HCT116 (cell line): ENCODE measurements at regions not wholly inside any gene's neighbourhood (a gene's known extent, or its start where the extent isn't known, plus 50 kb on each side); places are given as distances from the start of the nearest gene placed in this dataset.

Experiments used
- ATAC-seq: fragments of 200-7000 bp; cut with Tn5 transposase; 2 replicates; pipeline ENCODE4 v1.9.1; 2020; ENCODE audit warnings: mild to moderate bottlenecking, moderate library complexity
- BruUV-seq: library from RNA; stranded (reverse); fragments of 400-500 nt; replicated peaks from 2 replicates; lab custom pipeline; 2021; lab: Mats Ljungman, UMichigan
- CTCF ChIA-PET: fragments of 300-600 bp; sonication (Branson Sonifier 250); formaldehyde crosslinking; loops from one replicate; lab custom pipeline; 2021; ENCODE audit warnings: antibody characterized with exemption; lab: Charles Lee
- POLR2A ChIA-PET: fragments of 300-600, 350-600 bp; sonication (Branson Sonifier 250); formaldehyde crosslinking; loops from one replicate; lab custom pipeline; 2021; ENCODE audit warnings: antibody characterized with exemption; lab: Charles Lee
- RAD21 ChIA-PET, 2 experiments: fragments of 300-600 bp; sonication (Branson Sonifier 250); formaldehyde crosslinking; loops; one replicate each; lab custom pipeline; 2023; ENCODE audit warnings: low total read pairs in 2 of 2; ENCODE audit not compliant: uncharacterized antibody in 2 of 2, unreplicated experiment in 2 of 2, low non-redundant PET in 1 of 2; lab: Charles Lee
- DNase-seq: peaks from one replicate; pipeline ENCODE4 v3.0.0-alpha.2; 2010; ENCODE audit warnings: low read depth, low spot score
- H2AFZ ChIP-seq: fragments of 200-600 bp; shearing (Covaris generic), sonication (generic); 2 replicates; pipeline ENCODE4 v1.6.1; 2017; ENCODE audit warnings: low read depth, mixed run types, mixed read lengths, antibody characterized with exemption, low read length; ENCODE audit not compliant: poor library complexity, severe bottlenecking
- H3K27ac ChIP-seq: 2 replicates; pipeline ENCODE4 v1.5.1; 2012; ENCODE audit warnings: low read depth, low read length
- H3K27me3 ChIP-seq: fragments of 200-600 bp; sonication (generic); 2 replicates; pipeline ENCODE4 v1.6.1; 2016; ENCODE audit warnings: mixed run types, low read length, mixed read lengths; ENCODE audit not compliant: insufficient read depth
- H3K36me3 ChIP-seq, 2 experiments: fragments of 200-500 bp in 1 of 2; fragments of 200-600 bp in 1 of 2; sonication (Bioruptor generic) in 1 of 2; sonication (generic) in 1 of 2; 2 replicates each; pipeline versions ENCODE4 v1.5.1 to v1.6.1; 2014 to 2016; ENCODE audit warnings: low read length in 2 of 2, inconsistent platforms in 1 of 2, mixed read lengths in 1 of 2, mixed run types in 1 of 2; ENCODE audit not compliant: insufficient read depth in 2 of 2, control insufficient read depth in 1 of 2
- H3K4me1 ChIP-seq, 2 experiments: fragments of 200-600 bp in 1 of 2; sonication (generic) in 1 of 2; 2 replicates each; pipeline versions ENCODE4 v1.5.1 to v1.6.1; 2012 to 2017; ENCODE audit warnings: low read length in 2 of 2, inconsistent platforms in 1 of 2, mild to moderate bottlenecking in 1 of 2, mixed read lengths in 1 of 2, mixed run types in 1 of 2, moderate library complexity in 1 of 2; ENCODE audit not compliant: insufficient read depth in 2 of 2, control insufficient read depth in 1 of 2
- H3K4me2 ChIP-seq: fragments of 200-600 bp; sonication (generic); 2 replicates; pipeline ENCODE4 v1.6.1; 2017; ENCODE audit warnings: mixed run types, low read length, mixed read lengths
- H3K4me3 ChIP-seq, 2 experiments: fragments of 200-600 bp in 1 of 2; sonication (generic) in 1 of 2; replicated peaks in 1 of 2; 2 replicates each; pipeline ENCODE4 v1.5.1; 2011 to 2016; ENCODE audit warnings: low read length in 2 of 2, control low read depth in 1 of 2, low read depth in 1 of 2, mild to moderate bottlenecking in 1 of 2, mixed read lengths in 1 of 2, mixed run types in 1 of 2
- H3K79me2 ChIP-seq: fragments of 200-600 bp; sonication (generic); 2 replicates; pipeline ENCODE4 v1.6.1; 2017; ENCODE audit warnings: mild to moderate bottlenecking, mixed run types, low read length, moderate library complexity, mixed read lengths; ENCODE audit not compliant: insufficient read depth
- H3K9ac ChIP-seq: fragments of 200-600 bp; sonication (generic); 2 replicates; pipeline ENCODE4 v1.6.1; 2016; ENCODE audit warnings: low read length, mixed read lengths
- H3K9me2 ChIP-seq: fragments of 200-600 bp; sonication (generic), shearing (Covaris generic); 2 replicates; pipeline ENCODE4 v1.6.1; 2017; ENCODE audit warnings: mixed run types, mild to moderate bottlenecking, moderate library complexity; ENCODE audit not compliant: insufficient read depth
- H3K9me3 ChIP-seq, 2 experiments: fragments of 200-500 bp in 1 of 2; fragments of 200-600 bp in 1 of 2; sonication (Bioruptor generic) in 1 of 2; sonication (generic) in 1 of 2; 2 replicates each; pipeline ENCODE4 v1.6.1; 2014 to 2017; ENCODE audit warnings: low read length in 2 of 2, mixed read lengths in 2 of 2, inconsistent platforms in 1 of 2, low read depth in 1 of 2, mild to moderate bottlenecking in 1 of 2, mixed run types in 1 of 2, moderate library complexity in 1 of 2; ENCODE audit not compliant: control insufficient read depth in 1 of 2, insufficient read depth in 1 of 2
- H4K20me1 ChIP-seq: fragments of 200-600 bp; sonication (generic), shearing (Covaris generic); 2 replicates; pipeline ENCODE4 v1.6.1; 2017; ENCODE audit warnings: mixed run types, mild to moderate bottlenecking, moderate library complexity; ENCODE audit not compliant: insufficient read depth
- CTCF ChIP-seq, 3 experiments: fragments of 200-600 bp in 1 of 3; sonication (generic) in 1 of 3; IDR thresholded peaks in 2 of 3; conservative IDR thresholded peaks in 1 of 3; 2 replicates each; pipeline ENCODE4 v1.5.1; 2012 to 2017; ENCODE audit warnings: low read depth in 2 of 3, low read length in 2 of 3, antibody characterized with exemption in 1 of 3, borderline replicate concordance in 1 of 3, control low read depth in 1 of 3, mild to moderate bottlenecking in 1 of 3, mixed read lengths in 1 of 3, mixed run types in 1 of 3, moderate library complexity in 1 of 3; ENCODE audit not compliant: insufficient read depth in 1 of 3
- ELF1 ChIP-seq: IDR thresholded peaks from 2 replicates; pipeline ENCODE4 v1.6.1; 2012; ENCODE audit warnings: low read depth, borderline replicate concordance
- EZH2 ChIP-seq: fragments of 200-600 bp; sonication (generic); IDR thresholded peaks from 2 replicates; pipeline ENCODE4 v1.6.1; 2017; ENCODE audit warnings: antibody characterized with exemption, mixed run types
- EZH2phosphoT487 ChIP-seq: fragments of 200-600 bp; IDR thresholded peaks from 2 replicates; pipeline ENCODE4 v1.6.1; 2018; ENCODE audit warnings: antibody characterized with exemption, borderline replicate concordance
- RAD21 ChIP-seq: IDR thresholded peaks from 2 replicates; pipeline ENCODE4 v1.6.1; 2012; ENCODE audit warnings: low read depth, mild to moderate bottlenecking
- REST ChIP-seq: IDR thresholded peaks from 2 replicates; pipeline ENCODE4 v1.6.1; 2012; ENCODE audit warnings: low read depth
- SIN3A ChIP-seq: IDR thresholded peaks from 2 replicates; pipeline ENCODE4 v1.6.1; 2012; ENCODE audit warnings: low read depth
- SP1 ChIP-seq: IDR thresholded peaks from 2 replicates; pipeline ENCODE4 v1.6.1; 2012; ENCODE audit warnings: low read depth
- ZNF274 ChIP-seq: fragments of 200-500 bp; sonication (Bioruptor generic); IDR thresholded peaks from 2 replicates; pipeline ENCODE4 v1.6.1; 2014; ENCODE audit warnings: mild to moderate bottlenecking, low read depth, low read length, inconsistent platforms
- intact Hi-C: fragments of 100-400 bp; cut with micrococcal nuclease; formaldehyde crosslinking; loops from 2 replicates; pipeline ENCODE4 v1.10.0; 2022

GRCh38 chr17:12521416-12521815 lies 144.3 kb upstream of the MYOCD start (continued):
- no peak for TF ChIP-seq REST
- TF ChIP-seq SP1, result no peak
- no peak for TF ChIP-seq RAD21

GRCh38 chr17:12522336-12522735 lies 143.4 kb upstream of the MYOCD start:
- Histone ChIP-seq H3K36me3 (no peaks in the 10 kb centered on the region), H3K4me2 (no peak overlapping the region), H3K9ac (no peak overlapping the region), H3K79me2 (no peaks in the 10 kb centered on the region), H3K27ac (no peak overlapping the region), H3K9me3 (no peaks in the 10 kb centered on the region), H3K9me2 (no peaks in the 10 kb centered on the region), H3K4me1 (peaks cover 6 to 10% of the 10 kb centered on the region in 2 experiments), H2AFZ (no peak overlapping the region), H3K27me3 (peaks cover 19% of the 10 kb centered on the region), H4K20me1 (no peaks in the 10 kb centered on the region), H3K4me3 (no peak overlapping the region)
- intact Hi-C loops, result no loop called here
- POLR2A ChIA-PET, result no interaction called here
- RAD21 ChIA-PET, result no interaction called here
- CTCF ChIA-PET, result interaction anchor here (2.1 kb wide), 1 partner anchor 24 kb away, joined by 6 read pairs; no protein-coding TSS in a partner anchor
- TF ChIP-seq CTCF (IDR thresholded peaks at IDR 0.05 in 2 of 3, conservative IDR thresholded peaks at IDR 0.05 in 1 of 3; ENCODE audit: borderline replicate concordance in 1 of 3, insufficient read depth in 1 of 3, low read depth in 2 of 3, low read length in 2 of 3), result no peak
- no peak for TF ChIP-seq ELF1
- TF ChIP-seq SP1, result no peak
- no peak for TF ChIP-seq EZH2
- TF ChIP-seq EZH2phosphoT487, result no peak
- no peak for TF ChIP-seq SIN3A
- TF ChIP-seq ZNF274, result no peak
- TF ChIP-seq REST, result no peak
- DNase-seq (no peak), ATAC-seq (no peak)
- no TSS peak for BruUV-seq
